RWPE1 (cell line): ENCODE measurements at regions not wholly inside any gene's neighbourhood (a gene's known extent, or its start where the extent isn't known, plus 50 kb on each side); places are given as distances from the start of the nearest gene placed in this dataset.

Source experiments
- CTCF ChIA-PET: fragments of 350-600 bp; sonication (Branson Sonifier 250); formaldehyde crosslinking; extraction: SDS; loops from one replicate; lab custom pipeline; 2021; lab: Yijun Ruan, JAX
- POLR2A ChIA-PET: fragments of 400-600 bp; formaldehyde crosslinking; extraction: SDS; loops from one replicate; lab custom pipeline; 2020; ENCODE audit warnings: antibody characterized with exemption; ENCODE audit not compliant: low non-redundant PET; lab: Yijun Ruan, JAX
- DNase-seq: peaks from one replicate; pipeline ENCODE4 v3.0.0; 2012; ENCODE audit warnings: low spot score
- H3K27ac ChIP-seq: fragments of 450-650 bp; 2 replicates; pipeline ENCODE4 v1.5.1; 2017
- CTCF ChIP-seq: fragments of 450-650 bp; conservative IDR thresholded peaks from 2 replicates; pipeline ENCODE4 v1.5.1; 2017; ENCODE audit warnings: low read depth, mild to moderate bottlenecking

- H3K27ac ChIP-seq = no peak overlapping the region
- TF ChIP-seq CTCF = no peak
- ChIA-PET POLR2A (no interaction called here), CTCF (no interaction called here)
- no peak for DNase-seq
Measured at GRCh38 chr4:14700083-14700482, 302.2 kb upstream of the CPEB2 start.

GRCh38 chr4:14700544-14700943 lies 301.7 kb upstream of the CPEB2 start:
- no peak for TF ChIP-seq CTCF
- ChIA-PET POLR2A (no interaction called here), CTCF (interaction anchor here (1.2 kb wide), 1 partner anchor 147 kb away, joined by 6 read pairs; no protein-coding TSS in a partner anchor)
- no peak for DNase-seq
- H3K27ac ChIP-seq = no peak overlapping the region

- DNase-seq = no peak
- no peak for TF ChIP-seq CTCF
- H3K27ac ChIP-seq = no peak overlapping the region
- POLR2A ChIA-PET = no interaction called here
- CTCF ChIA-PET = interaction anchor here (1.2 kb wide), 1 partner anchor 146 kb away, joined by 6 read pairs; no protein-coding TSS in a partner anchor
Measured at GRCh38 chr4:14701389-14701788, 300.9 kb upstream of the CPEB2 start.

- POLR2A ChIA-PET = no interaction called here
- DNase-seq = no peak
- no peak for TF ChIP-seq CTCF
- CTCF ChIA-PET = interaction anchor here (1.2 kb wide), 1 partner anchor 146 kb away, joined by 6 read pairs; no protein-coding TSS in a partner anchor
- no peak overlapping the region for H3K27ac ChIP-seq
Measured at GRCh38 chr4:14701896-14702295, 300.4 kb upstream of the CPEB2 start.

GRCh38 chr4:14708574-14708973 lies 293.7 kb upstream of the CPEB2 start:
- H3K27ac ChIP-seq = no peak overlapping the region
- ChIA-PET POLR2A (no interaction called here), CTCF (no interaction called here)
- no peak for DNase-seq
- no peak for TF ChIP-seq CTCF

- no peak for DNase-seq
- POLR2A ChIA-PET = no interaction called here
- TF ChIP-seq CTCF = no peak
- CTCF ChIA-PET = interaction anchor here (0.6 kb wide), 1 partner anchor 329 kb away, joined by 3 read pairs; no protein-coding TSS in a partner anchor
- no peak overlapping the region for H3K27ac ChIP-seq
Measured at GRCh38 chr4:14711259-14711658, 291.0 kb upstream of the CPEB2 start.
